ENCODE measurements at regions not wholly inside any gene's neighbourhood (a gene's known extent, or its start where the extent isn't known, plus 50 kb on each side); places are given as distances from the start of the nearest gene placed in this dataset.

GRCh38 chr2:604385-604784 lies 72.8 kb downstream of the TMEM18 start:
- in situ Hi-C loops (cut with MboI), result no loop called here
- TF ChIP-seq, protein P1, sequence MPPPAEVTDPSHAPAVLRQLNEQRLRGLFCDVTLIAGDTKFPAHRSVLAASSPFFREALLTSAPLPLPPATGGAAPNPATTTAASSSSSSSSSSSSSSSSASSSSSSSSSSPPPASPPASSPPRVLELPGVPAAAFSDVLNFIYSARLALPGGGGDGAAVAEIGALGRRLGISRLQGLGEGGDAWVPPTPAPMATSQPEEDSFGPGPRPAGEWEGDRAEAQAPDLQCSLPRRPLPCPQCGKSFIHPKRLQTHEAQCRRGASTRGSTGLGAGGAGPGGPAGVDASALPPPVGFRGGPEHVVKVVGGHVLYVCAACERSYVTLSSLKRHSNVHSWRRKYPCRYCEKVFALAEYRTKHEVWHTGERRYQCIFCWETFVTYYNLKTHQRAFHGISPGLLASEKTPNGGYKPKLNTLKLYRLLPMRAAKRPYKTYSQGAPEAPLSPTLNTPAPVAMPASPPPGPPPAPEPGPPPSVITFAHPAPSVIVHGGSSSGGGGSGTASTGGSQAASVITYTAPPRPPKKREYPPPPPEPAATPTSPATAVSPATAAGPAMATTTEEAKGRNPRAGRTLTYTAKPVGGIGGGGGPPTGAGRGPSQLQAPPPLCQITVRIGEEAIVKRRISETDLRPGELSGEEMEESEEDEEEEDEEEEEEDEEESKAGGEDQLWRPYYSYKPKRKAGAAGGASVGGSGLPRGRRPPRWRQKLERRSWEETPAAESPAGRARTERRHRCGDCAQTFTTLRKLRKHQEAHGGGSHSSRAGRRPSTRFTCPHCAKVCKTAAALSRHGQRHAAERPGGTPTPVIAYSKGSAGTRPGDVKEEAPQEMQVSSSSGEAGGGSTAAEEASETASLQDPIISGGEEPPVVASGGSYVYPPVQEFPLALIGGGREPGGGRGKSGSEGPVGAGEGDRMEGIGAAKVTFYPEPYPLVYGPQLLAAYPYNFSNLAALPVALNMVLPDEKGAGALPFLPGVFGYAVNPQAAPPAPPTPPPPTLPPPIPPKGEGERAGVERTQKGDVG (CRISPR knock-in tag; IDR thresholded peaks at IDR 0.05), result no peak
- TF ChIP-seq ZBED1 (IDR thresholded peaks at IDR 0.05; ENCODE audit: borderline replicate concordance), result no peak
- TF ChIP-seq HDAC6 (IDR thresholded peaks at IDR 0.05; ENCODE audit: unreplicated experiment), result no peak
- TF ChIP-seq, protein P2, sequence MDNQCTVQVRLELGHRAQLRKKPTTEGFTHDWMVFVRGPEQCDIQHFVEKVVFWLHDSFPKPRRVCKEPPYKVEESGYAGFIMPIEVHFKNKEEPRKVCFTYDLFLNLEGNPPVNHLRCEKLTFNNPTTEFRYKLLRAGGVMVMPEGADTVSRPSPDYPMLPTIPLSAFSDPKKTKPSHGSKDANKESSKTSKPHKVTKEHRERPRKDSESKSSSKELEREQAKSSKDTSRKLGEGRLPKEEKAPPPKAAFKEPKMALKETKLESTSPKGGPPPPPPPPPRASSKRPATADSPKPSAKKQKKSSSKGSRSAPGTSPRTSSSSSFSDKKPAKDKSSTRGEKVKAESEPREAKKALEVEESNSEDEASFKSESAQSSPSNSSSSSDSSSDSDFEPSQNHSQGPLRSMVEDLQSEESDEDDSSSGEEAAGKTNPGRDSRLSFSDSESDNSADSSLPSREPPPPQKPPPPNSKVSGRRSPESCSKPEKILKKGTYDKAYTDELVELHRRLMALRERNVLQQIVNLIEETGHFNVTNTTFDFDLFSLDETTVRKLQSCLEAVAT (IDR thresholded peaks at IDR 0.05), result no peak
- TF ChIP-seq, protein P3, sequence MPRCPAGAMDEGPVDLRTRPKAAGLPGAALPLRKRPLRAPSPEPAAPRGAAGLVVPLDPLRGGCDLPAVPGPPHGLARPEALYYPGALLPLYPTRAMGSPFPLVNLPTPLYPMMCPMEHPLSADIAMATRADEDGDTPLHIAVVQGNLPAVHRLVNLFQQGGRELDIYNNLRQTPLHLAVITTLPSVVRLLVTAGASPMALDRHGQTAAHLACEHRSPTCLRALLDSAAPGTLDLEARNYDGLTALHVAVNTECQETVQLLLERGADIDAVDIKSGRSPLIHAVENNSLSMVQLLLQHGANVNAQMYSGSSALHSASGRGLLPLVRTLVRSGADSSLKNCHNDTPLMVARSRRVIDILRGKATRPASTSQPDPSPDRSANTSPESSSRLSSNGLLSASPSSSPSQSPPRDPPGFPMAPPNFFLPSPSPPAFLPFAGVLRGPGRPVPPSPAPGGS (IDR thresholded peaks at IDR 0.05; ENCODE audit: borderline replicate concordance, insufficient read depth, low read depth, low read length, poor library complexity, severe bottlenecking), result no peak
- TF ChIP-seq NFYA (IDR thresholded peaks at IDR 0.05; ENCODE audit: borderline replicate concordance, low read depth, low read length), result no peak
- TF ChIP-seq YY1 (IDR thresholded peaks at IDR 0.05; ENCODE audit: low read depth, low read length), result no peak
- TF ChIP-seq CHD2 (IDR thresholded peaks at IDR 0.05; ENCODE audit: borderline replicate concordance, low read depth, low read length), result no peak
- no peak for TF ChIP-seq ZSCAN29 (IDR thresholded peaks at IDR 0.05)
- no peak for TF ChIP-seq SIX5 (IDR thresholded peaks at IDR 0.05; ENCODE audit: low read depth, low read length, severe bottlenecking)
- TF ChIP-seq PBX3 (IDR thresholded peaks at IDR 0.05; ENCODE audit: insufficient replicate concordance, low read depth, low read length), result no peak
- no peaks in the 10 kb centered on the region for H3K27me3 ChIP-seq (replicated peaks in 1 of 2; ENCODE audit: control insufficient read depth in 2 of 2, insufficient read depth in 2 of 2, low read length in 1 of 2)
- no peak for DNase-seq (ENCODE audit: low read depth, low spot score)
- FAIRE-seq, result no peak
- SMC1A ChIA-PET (ENCODE audit: uncharacterized antibody, unreplicated experiment), result no interaction called here
- no peak overlapping the region for H2AFZ ChIP-seq (ENCODE audit: control insufficient read depth, low read depth, low read length)
- BruUV-seq (replicated peaks), result no TSS peak
- 88% methylated on average over 9 of the region's 9 CpGs for WGBS (ENCODE audit: insufficient coverage, insufficient replicate concordance, low lambda C conversion rate, missing lambda C conversion rate)
- H4K20me1 ChIP-seq (ENCODE audit: control insufficient read depth, insufficient read depth), result no peaks in the 10 kb centered on the region
- RAD21 ChIA-PET (ENCODE audit: unreplicated experiment), result no interaction called here
- no peaks in the 10 kb centered on the region for H3K4me1 ChIP-seq (ENCODE audit: control insufficient read depth, insufficient read depth, low read length)
- no peak overlapping the region for H3K9ac ChIP-seq (ENCODE audit: control insufficient read depth, insufficient read depth, low read length)
- POLR2A ChIA-PET, result no interaction called here
- H3K4me2 ChIP-seq (ENCODE audit: control insufficient read depth, insufficient read depth), result no peak overlapping the region
- ATAC-seq, result no peak
- intact Hi-C loops (cut with micrococcal nuclease; ENCODE audit: unreplicated experiment), result no loop called here
- H3K27ac ChIP-seq (ENCODE audit: control insufficient read depth, insufficient read depth), result no peak overlapping the region
- no peaks in the 10 kb centered on the region; the same call in 2 of the 3 replicates for H3K9me3 ChIP-seq (replicated peaks; ENCODE audit: control insufficient read depth, insufficient read depth, low read length)
- H3K79me2 ChIP-seq (ENCODE audit: control insufficient read depth, insufficient read depth, low read length), result no peaks in the 10 kb centered on the region
- CTCF ChIA-PET, result no interaction called here
- H3K4me3 ChIP-seq, result no peak overlapping the region
- H3K36me3 ChIP-seq (ENCODE audit: control insufficient read depth in 2 of 2, insufficient read depth in 2 of 2, low read length in 1 of 2), result no peaks in the 10 kb centered on the region

Data from GM12878 (cell line).